Peyer's patch (tissue), 4 donors: ENCODE measurements at regions not wholly inside any gene's neighbourhood (a gene's known extent, or its start where the extent isn't known, plus 50 kb on each side); places are given as distances from the start of the nearest gene placed in this dataset.

Experiments used
- DNase-seq, 3 donors: peaks; one replicate each; pipeline ENCODE4 v3.0.0-alpha.2; 2017 to 2019
- H3K27ac ChIP-seq, 4 donors: fragments of 200-600 bp; sonication (generic); one replicate each; pipeline ENCODE4 v1.5.1; 2016 to 2019
- H3K27me3 ChIP-seq, 2 donors: fragments of 200-600 bp; sonication (generic); one replicate each; pipeline ENCODE4 v1.5.1; 2019
- H3K36me3 ChIP-seq, 3 donors: fragments of 200-600 bp; sonication (generic); one replicate each; pipeline ENCODE4 v1.5.1; 2016 to 2019
- H3K4me1 ChIP-seq, 4 donors: fragments of 200-600 bp; sonication (generic); one replicate each; pipeline ENCODE4 v1.5.1; 2016 to 2019
- H3K4me3 ChIP-seq, 4 donors: fragments of 200-600 bp; sonication (generic); 1 replicate in 3 of 4; 2 replicates in 1 of 4; pipeline ENCODE4 v1.5.1; 2016 to 2019; ENCODE audit warnings: mild to moderate bottlenecking in 1 of 4
- H3K9me3 ChIP-seq, 4 donors: fragments of 200-600 bp; sonication (generic); one replicate each; pipeline ENCODE4 v1.5.1; 2016 to 2019; ENCODE audit warnings: mild to moderate bottlenecking in 1 of 4
- CTCF ChIP-seq, 6 experiments: fragments of 450-650 bp in 4 of 6; fragments of 200-600 bp in 2 of 6; sonication (generic) in 1 of 6; IDR thresholded peaks; one replicate each; pipeline ENCODE4 v1.5.1; 2017 to 2019; ENCODE audit warnings: antibody characterized with exemption in 6 of 6, mild to moderate bottlenecking in 3 of 6, moderate library complexity in 1 of 6
- POLR2A ChIP-seq, 2 donors: fragments of 450-650 bp; IDR thresholded peaks; one replicate each; pipeline ENCODE4 v1.5.1; 2017; ENCODE audit warnings: antibody characterized with exemption in 2 of 2, mild to moderate bottlenecking in 2 of 2, moderate library complexity in 2 of 2

GRCh38 chr13:64239372-64239771, 2823.7 kb upstream of the PCDH20 start:
- Histone ChIP-seq H3K27me3 (no peaks in the 10 kb centered on the region), H3K9me3 (no peaks in the 10 kb centered on the region), H3K4me1 (no peaks in the 10 kb centered on the region), H3K27ac (no peak overlapping the region), H3K4me3 (no peak overlapping the region), H3K36me3 (no peaks in the 10 kb centered on the region)
- DNase-seq = no peak
- TF ChIP-seq CTCF (IDR thresholded peaks at IDR 0.05) = no peak
- no peak for TF ChIP-seq POLR2A (IDR thresholded peaks at IDR 0.05)

GRCh38 chr13:64234255-64234654, 2818.6 kb upstream of the PCDH20 start:
- Histone ChIP-seq H3K4me1 (no peaks in the 10 kb centered on the region), H3K9me3 (no peaks in the 10 kb centered on the region), H3K27ac (no peak overlapping the region), H3K4me3 (no peak overlapping the region), H3K27me3 (no peaks in the 10 kb centered on the region), H3K36me3 (no peaks in the 10 kb centered on the region)
- TF ChIP-seq CTCF (IDR thresholded peaks at IDR 0.05) (no peak), POLR2A (IDR thresholded peaks at IDR 0.05) (no peak)
- no peak for DNase-seq

GRCh38 chr13:64223016-64223415, 2807.4 kb upstream of the PCDH20 start:
- no peak overlapping the region for H3K27ac ChIP-seq
- H3K36me3 ChIP-seq = no peaks in the 10 kb centered on the region
- no peak overlapping the region for H3K4me3 ChIP-seq
- no peaks in the 10 kb centered on the region for H3K27me3 ChIP-seq
- no peak for TF ChIP-seq POLR2A (IDR thresholded peaks at IDR 0.05)
- TF ChIP-seq CTCF (IDR thresholded peaks at IDR 0.05) = no peak
- H3K9me3 ChIP-seq = peaks cover 0 to 9% (median 0%) of the 10 kb centered on the region in 4 donors
- no peak for DNase-seq
- H3K4me1 ChIP-seq = no peaks in the 10 kb centered on the region

GRCh38 chr13:64206430-64207225, 2791.0 kb upstream of the PCDH20 start:
- TF ChIP-seq CTCF (IDR thresholded peaks at IDR 0.05) = no peak
- no peak for TF ChIP-seq POLR2A (IDR thresholded peaks at IDR 0.05)
- Histone ChIP-seq H3K9me3 (peaks cover 0 to 2% (median 0%) of the 10 kb centered on the region in 4 donors), H3K4me1 (no peaks in the 10 kb centered on the region), H3K27me3 (no peaks in the 10 kb centered on the region), H3K4me3 (no peak overlapping the region), H3K27ac (no peak overlapping the region), H3K36me3 (no peaks in the 10 kb centered on the region)
- no peak for DNase-seq

GRCh38 chr13:64202517-64202916, 2786.9 kb upstream of the PCDH20 start:
- DNase-seq = no peak
- no peak overlapping the region for H3K27ac ChIP-seq
- no peaks in the 10 kb centered on the region for H3K4me1 ChIP-seq

More at GRCh38 chr13:64202517-64202916, 2786.9 kb upstream of the PCDH20 start:
- H3K4me3 ChIP-seq = no peak overlapping the region
- H3K9me3 ChIP-seq = peaks cover 0 to 2% (median 0%) of the 10 kb centered on the region in 4 donors
- TF ChIP-seq CTCF (IDR thresholded peaks at IDR 0.05) (no peak), POLR2A (IDR thresholded peaks at IDR 0.05) (no peak)
- no peaks in the 10 kb centered on the region for H3K36me3 ChIP-seq
- no peaks in the 10 kb centered on the region for H3K27me3 ChIP-seq
